Caki2 (cell line): ENCODE measurements at regions not wholly inside any gene's neighbourhood (a gene's known extent, or its start where the extent isn't known, plus 50 kb on each side); places are given as distances from the start of the nearest gene placed in this dataset.
A peak's percentile ranks its signal among the peaks of the same experiment; 100 is the strongest.
"Not testable (repeated sequence)": the region's sequence is repeated elsewhere in the genome, so short reads cannot be mapped to it uniquely, and the experiment has no call there.

Experiments used
- DNase-seq: peaks from one replicate; pipeline ENCODE4 v3.0.0-alpha.2; 2015; ENCODE audit warnings: low read depth
- in situ Hi-C: cut with HindIII; loops from 2 replicates; pipeline ENCODE4 v1.10.0; 2016; ENCODE audit warnings: low sequenced_read_pairs, low pct_unique_long_range_greater_than_20kb, mixed read lengths

DNA sequence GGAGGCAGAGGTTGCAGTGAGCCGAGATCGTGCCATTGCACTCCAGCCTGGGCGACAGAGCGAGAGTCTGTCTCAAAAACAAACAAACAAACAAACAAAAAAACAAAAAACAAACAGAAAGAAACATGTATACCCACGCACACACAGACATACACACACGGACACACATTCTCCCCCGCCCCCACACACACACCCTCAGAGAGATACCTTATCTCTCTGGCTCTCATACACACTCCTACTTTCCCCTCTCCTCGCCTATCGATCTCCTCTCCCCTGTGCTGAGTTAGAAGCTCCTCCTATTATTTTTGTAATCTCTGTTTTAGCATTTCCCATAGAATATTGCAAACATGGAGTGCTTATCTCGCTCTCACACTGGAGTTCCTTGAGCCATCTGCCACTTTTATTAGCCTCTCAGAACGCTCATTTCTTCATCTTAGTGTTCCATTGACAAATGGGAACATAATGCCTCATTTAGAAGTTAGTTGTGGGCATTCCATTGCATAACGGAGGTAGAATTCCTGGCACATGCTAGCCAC is 144.2 kb upstream of the CITED2 start:
- no peak for DNase-seq
- in situ Hi-C loops = no loop called here

DNA sequence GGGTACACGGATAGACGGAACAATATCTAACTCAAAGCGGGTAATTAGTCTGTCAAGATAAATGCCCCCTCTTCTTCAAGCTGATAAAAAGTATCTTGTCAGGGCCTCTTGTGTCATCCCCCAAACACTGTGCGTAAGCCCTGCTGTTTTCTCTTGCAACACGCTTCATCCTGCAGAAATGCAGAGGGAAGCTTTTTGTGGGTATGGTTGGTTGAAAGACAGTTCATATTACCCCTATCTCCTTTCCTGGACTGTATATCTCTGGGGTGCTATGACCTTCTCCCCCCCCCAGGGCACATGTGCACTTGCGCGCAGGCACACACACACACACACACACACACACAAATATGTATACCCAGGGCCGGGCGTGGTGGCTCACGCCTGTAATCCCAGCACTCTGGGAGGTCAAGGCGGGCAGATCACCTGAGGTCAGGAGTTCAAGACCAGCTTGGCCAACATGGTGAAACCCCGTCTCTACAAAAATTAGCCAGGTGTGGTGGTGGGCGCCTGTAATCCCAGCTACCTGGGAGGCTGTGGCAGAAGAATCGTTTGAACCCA is 143.6 kb upstream of the CITED2 start:
- in situ Hi-C loops, DNase-seq: not testable (repeated sequence)

DNA sequence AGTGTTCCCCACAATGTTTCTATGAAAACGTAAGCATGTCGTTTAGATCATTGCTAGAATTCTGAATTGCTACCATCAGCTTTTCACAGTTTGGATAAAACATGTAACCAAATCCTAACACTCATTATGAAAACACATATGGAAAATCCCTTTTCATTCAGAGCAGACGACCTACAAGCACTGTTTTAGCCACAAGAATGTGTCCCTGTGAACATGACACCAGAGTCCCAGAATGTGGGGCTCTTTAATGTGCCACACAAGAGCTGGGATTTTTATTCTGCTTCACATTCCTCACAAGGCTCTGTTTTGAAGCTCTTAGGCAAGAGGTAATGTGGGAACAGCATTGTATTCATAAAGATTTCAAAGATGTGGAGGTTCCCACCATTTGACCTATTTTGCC is 141.1 kb upstream of the CITED2 start:
- in situ Hi-C loops = no loop called here
- peak; percentile 9 for DNase-seq

DNA sequence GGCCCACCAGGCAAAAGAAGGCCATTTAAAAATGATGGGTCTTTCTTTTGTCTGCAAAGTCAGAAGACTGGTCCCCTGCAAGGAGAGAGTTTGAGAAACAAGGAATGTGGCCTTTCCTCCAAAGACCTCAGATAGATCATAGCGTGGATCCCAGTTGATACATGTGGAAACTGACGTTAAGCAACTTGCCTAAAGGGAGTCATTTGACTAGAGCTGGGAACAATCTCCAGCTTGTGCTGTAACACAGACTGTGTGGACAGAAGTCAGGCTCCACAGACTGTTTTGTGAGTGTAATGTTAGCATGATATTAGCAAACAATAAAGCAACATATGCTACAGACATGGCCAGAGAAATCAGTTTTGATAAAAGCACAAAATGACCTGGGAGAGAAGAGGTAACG is 140.4 kb upstream of the CITED2 start:
- DNase-seq = no peak

DNA sequence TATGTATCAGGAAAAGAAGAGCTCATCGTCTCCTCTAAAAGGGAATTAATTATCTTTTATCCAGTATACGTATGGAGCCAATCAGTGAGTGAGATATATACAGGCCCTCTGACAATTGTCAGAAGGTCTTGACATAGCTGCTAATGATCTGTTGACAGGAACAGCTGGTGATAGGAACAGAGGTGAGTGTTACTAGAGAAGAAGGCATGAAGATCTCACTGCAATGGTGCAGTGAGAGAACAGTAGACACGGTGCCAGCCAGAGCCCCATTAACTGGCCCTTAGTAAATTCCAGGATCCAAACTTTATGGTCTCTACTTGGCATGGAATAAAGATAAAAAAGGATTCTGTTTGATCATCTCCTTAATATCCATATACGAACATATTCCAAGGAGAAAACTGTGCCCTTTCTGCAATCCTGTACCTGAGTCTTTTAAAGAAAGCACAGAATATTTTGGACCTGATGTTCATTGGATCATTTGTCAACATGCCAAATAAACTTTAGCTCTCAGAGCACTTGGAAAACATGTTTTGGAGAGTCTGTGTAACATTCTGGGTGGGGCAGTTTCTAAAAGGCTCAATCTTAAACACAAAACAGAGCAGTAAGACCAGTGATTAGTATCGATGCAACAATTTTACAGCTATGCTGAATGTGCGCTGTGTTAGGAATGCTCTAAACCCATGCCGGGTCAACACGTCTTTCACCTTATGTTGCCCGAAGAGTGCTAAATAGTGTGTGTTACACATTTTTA is 135.8 kb upstream of the CITED2 start:
- in situ Hi-C loops = no loop called here
- DNase-seq = no peak

More for the DNA sequence above, 140.4 kb upstream of the CITED2 start:
- in situ Hi-C loops = no loop called here

DNA sequence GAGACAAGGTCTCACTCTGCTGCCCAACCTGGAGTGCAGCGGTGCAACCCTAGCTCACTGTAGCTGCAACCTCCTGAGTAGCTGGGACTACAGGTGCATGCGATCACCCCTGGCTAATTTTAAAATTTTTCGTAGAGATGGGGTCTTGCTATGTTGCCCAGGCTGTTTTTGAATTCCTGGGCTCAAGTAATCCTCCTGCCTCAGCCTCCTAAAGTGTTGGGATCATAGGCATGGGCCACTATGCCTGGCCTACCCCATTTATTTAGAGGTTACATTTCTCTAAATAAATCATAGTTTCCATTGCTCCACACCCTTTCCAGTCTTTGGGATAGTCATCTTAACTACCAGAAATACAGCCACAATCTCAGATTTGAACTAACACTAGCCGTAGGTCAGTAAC is 134.7 kb upstream of the CITED2 start:
- in situ Hi-C loops = no loop called here
- no peak for DNase-seq

DNA sequence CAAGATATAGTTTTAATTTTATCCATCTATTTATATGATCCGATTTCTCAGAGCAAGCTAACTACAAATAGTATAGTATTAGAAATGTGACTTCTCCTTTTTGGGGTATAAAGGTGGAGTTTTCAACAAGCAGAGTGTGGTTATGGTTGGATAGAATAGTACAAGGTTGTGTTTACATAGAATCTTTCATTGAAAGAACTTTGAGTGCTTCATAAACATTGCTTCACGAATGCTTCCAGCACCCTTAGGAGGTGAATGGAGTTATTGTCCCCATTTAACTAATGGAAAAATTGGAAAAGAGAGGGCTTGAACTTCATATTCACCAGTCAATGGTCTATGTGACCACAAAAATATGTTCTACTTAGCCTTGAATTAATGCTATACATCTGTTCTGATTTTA is 134.1 kb upstream of the CITED2 start:
- in situ Hi-C loops = no loop called here
- no peak for DNase-seq

DNA sequence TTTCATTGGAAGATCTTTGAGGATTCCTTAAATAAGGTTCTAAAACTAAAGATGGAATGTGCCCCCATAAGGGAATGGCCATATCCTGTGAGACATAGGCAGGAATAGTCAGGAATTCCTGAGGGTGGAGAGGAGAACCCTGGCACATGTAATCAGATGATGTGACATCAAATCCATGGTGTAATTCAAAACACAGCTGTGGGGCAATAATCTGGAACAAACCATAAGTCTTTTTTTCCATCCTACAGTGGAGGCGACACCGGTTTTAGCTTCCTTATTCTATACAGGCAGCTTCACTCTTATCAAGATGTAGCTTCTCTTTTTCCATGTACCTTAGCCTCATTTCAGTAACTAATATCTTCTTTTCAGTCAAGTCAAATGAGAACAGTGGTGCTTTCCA is 133.6 kb upstream of the CITED2 start:
- in situ Hi-C loops = no loop called here

DNA sequence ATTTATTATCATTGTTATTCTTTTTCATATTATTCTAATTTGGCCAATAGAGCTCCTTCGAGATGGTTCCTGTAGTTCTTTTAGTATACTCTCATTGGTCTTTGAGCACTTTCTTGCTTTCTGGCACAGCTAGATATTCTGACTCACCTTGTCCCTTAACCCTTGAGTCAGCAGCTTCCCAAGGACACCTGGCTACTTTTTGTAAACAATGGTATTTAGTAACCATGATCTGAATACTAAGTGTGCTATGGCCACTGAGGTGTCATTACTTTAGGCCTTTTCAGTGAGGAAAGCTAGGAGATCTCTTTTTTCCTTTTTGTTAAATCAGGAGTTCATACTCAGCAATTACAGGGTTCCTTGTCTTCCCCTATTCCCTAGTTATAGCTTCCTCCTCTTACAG is 126.5 kb upstream of the CITED2 start:
- in situ Hi-C loops = no loop called here
- no peak for DNase-seq

More for the DNA sequence above, 133.6 kb upstream of the CITED2 start:
- no peak for DNase-seq

DNA sequence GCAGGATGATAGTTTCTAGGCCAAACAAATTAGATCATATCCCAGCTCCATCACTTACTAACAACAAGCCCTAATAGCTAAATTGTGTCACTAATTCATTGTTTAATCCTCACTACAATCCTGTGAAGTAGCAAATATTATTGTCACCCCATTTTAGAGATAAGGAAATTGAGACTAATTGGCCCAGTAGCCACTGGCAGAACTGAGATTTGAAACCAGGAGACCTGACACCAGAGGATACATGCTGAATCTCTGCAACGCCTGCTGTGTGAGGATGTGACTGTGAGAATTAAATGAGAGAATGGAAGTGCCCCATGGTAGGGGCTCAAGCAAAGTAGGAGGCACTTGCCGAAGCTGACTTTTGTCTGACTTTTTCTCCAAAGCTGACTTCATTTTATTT is 124.3 kb upstream of the CITED2 start:
- no peak for DNase-seq
- in situ Hi-C loops = no loop called here

DNA sequence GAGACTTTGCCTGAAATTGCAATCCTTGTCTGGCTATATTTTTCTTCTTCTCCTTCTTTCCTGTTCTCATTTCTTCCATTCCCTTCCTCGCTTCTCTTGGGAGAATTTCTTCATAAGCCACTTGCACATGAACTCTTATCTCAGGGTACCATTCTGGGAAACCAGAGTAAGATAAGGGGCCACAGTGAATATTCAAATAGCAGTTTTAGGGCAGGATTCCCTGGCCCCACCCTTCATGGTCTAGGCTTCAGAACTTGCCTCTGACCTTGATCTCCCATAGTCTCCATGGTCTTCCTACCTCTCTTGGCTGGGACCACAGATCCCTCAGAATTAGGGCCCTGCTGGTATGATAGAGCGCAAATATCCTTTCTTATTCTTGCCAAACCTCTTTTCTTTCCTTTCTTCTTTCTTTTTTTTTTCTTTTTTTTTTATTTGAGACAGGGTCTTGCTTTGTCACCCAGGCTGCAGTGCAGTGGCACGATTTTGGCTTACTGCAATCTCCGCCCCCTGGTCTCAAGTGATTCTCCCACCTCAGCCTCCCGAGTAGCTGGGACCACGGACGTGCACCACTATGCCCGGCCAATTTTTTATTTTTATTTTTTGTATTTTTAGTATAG is 123.0 kb upstream of the CITED2 start:
- in situ Hi-C loops = no loop called here
- no peak for DNase-seq

DNA sequence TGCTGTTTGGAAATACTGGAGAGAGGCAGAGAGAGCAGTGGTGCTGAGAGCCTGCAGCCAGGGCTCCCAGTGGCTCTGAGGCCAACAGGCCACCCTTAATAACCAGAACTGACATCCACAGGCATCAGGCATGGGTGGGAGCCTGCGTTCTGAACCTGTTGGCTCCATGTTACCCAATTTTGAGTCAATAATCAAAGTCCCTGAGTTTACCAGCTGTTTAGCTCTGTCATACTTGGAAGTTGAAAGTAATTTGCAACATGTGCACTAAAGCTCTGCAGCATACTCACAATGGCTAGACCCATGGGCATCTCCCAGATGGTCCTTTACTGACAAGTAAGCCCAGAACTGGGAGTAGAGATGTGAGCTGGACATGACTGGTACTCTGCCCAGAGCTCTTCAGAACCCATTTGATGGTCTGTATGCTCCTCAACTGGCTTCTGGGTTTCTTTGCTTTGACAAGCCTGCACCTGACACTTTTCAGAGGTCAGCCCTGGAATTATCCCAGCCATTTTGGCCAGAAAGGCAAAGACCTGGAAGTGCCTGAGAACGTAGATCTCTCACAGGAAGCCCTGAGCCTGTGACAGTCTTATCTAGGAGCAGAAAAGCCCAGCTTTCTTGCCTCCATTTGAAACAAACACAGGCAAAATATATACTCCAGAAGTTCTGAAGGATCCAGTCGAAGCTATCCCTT is 122.4 kb upstream of the CITED2 start:
- in situ Hi-C loops = no loop called here
- DNase-seq = no peak

DNA sequence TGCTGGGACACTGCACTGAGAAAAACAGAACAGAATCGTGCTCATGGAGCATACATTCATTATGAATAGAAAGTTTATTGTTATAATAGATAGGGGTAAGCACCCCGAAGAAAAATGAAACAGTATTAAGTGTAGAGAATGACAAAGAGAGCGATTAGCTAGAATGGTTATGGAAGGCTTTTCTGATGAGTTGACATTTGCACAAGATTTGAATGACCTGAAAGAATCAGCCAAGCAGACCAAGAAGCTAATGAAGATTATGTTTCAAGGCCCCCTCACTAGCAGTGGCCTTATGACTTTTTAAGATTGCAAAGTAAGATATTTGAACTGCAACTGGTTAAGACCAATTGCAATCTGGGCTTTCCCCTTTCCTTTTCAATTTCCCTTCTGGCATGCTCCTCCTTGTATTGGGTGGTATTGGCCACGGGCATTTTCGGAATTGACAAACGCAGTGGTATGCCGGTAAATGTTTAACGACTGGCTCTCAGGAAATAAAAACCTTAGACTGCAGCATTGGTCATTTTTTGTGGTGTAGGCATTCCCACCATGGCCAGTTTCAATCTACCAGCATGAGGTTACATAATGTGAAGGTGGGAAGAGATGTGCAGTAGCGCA is 120.0 kb upstream of the CITED2 start:
- DNase-seq = peak; percentile 53
- in situ Hi-C loops = no loop called here

DNA sequence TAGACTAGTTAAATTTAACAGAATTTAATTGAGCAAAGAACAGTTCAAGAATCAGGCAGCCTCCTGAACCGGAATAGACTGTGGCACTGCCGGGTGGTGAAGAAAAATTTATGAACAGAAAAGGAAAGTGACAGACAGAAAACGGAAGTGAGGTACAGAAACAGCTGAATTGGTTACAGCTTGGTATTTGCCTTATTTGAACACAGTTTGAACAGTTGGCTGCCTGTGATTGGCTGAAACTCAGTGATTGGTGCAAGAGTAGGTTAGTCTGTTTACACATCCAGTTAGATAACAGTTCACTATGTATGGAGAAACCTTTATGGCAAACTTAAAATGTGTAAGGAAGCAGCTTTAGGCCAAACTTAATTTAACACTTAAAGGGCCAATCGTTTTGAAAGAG is 116.0 kb upstream of the CITED2 start:
- no peak for DNase-seq
- in situ Hi-C loops = no loop called here

DNA sequence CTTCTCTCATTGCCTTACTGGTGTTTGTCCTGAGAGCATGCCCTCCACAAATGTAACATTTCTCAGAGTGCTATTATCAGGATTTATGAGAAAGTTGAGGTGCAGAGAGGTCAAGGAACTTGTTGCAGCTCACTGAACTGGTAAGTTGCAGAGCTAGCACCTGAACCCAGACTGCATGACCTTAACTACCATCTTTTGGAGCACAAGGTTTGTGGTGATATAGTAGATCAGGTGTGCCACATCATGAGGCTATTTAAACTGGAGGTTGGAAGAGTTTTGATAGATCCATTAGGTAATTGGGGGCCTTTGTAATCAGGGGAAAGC is 112.0 kb upstream of the CITED2 start:
- in situ Hi-C loops = no loop called here
- DNase-seq = peak; percentile 33

DNA sequence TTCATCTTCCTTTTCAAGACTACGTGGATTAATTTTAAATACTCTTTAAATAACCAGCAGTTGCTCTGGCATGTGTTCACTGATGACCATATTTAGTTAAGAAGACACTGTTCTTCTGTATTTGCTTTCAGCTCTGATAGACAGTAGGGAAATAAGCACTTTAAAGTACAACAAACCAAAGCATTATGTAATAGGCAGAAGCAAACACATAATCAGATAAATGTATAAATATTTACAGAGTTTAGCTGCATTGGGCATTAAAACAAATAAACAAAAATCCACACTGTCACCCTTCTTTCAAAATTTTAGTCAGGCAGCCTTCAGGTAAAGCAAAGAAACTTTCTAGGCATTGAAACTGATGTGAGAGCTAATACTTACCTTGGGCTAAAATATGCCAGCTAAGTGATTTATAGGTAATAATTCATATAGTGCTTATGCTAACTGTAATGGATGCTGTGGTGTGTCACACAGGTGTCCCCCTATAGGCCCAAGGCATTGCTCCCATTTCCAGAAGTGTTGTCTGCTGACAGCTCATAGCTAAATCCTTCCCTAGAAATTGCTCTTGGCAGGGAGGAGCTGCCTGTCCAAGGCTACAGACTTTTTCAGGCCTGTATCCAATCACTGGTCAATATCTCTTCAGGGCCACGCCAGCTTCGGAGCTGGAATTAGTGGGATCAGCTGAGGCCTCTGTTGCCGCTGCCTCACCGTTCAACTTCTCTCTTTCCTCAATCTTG is 111.5 kb upstream of the CITED2 start:
- in situ Hi-C loops = no loop called here
- DNase-seq = no peak

DNA sequence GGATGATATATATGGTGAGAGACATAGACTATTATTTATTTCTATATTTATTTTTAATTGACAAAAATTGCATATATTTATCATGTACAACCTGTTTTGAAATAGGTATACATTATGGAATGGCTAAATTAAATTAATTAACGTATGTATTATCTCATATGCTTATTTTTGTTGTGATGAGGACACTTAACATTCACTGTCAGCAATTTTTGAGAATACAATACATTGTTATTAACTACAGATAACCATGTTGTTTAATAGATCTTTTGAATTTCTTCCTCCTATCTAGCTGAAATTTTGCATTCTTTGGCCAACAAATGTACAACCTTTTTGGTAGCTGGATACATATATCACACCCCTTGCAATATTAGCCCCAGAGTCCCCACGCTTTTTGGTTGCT is 110.7 kb upstream of the CITED2 start:
- in situ Hi-C loops = no loop called here
- DNase-seq = no peak

DNA sequence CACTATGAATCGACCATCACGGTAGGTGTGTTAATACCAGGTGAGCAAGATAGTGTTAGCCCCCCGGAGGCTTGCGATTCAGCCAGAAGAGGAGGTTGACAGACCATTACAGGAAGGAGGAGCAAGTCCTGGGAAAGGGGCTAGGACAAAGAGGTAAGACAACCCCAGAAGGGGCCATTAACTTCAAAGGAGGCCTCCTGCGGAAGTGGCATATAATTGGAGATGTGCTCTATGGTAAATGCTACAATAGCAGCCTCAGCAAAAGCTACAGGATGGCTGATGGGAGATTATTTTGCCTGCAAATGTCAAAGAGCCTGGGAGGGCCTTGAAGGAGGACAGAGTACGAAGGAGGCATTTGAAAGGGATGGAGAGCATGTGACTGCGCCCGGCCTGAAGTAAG is 108.6 kb upstream of the CITED2 start:
- in situ Hi-C loops = no loop called here
- no peak for DNase-seq
